ENCODE measurements at regions not wholly inside any gene's neighbourhood (a gene's known extent, or its start where the extent isn't known, plus 50 kb on each side); places are given as distances from the start of the nearest gene placed in this dataset.

DNA sequence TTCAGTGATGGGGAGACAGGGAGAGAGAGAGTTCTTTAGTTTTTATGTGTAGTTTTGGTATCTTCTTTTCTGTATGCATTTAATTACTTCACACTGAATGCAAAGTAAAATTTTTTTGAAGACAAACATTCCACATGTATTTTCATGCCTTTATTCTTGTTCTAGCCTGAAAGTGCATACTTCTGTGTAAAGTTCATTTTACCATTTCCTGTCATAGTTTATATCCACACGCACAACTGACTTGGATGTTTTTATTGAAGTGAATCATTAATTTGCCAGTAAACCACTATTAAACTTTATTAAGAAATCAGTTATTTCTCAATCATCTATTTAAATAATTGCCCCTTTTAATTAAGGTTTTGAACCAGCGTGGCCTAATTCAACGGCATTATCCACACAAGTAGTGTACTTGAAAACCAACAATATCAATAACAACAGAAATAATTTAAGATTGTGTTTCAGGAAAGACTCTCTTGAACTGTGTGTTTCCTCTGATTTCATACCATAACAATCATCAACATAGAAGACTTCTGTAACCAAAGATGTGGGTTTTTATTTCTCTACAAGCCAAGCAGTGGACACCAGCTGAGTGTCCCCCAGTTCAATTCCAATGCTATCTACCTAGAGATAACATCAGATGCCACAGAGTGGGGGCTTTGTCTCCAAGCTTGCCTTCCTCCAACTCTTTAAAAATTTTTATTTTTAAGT lies 512.7 kb upstream of the JAG1 start:
- TF ChIP-seq, protein P1, sequence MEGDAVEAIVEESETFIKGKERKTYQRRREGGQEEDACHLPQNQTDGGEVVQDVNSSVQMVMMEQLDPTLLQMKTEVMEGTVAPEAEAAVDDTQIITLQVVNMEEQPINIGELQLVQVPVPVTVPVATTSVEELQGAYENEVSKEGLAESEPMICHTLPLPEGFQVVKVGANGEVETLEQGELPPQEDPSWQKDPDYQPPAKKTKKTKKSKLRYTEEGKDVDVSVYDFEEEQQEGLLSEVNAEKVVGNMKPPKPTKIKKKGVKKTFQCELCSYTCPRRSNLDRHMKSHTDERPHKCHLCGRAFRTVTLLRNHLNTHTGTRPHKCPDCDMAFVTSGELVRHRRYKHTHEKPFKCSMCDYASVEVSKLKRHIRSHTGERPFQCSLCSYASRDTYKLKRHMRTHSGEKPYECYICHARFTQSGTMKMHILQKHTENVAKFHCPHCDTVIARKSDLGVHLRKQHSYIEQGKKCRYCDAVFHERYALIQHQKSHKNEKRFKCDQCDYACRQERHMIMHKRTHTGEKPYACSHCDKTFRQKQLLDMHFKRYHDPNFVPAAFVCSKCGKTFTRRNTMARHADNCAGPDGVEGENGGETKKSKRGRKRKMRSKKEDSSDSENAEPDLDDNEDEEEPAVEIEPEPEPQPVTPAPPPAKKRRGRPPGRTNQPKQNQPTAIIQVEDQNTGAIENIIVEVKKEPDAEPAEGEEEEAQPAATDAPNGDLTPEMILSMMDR (IDR thresholded peaks at IDR 0.05; ENCODE audit: insufficient read depth, low read length, poor library complexity, severe bottlenecking): no peak
- Histone ChIP-seq H3K4me3 (ENCODE audit: low read depth, low read length) (no peak overlapping the region), H3K27me3 (ENCODE audit: control insufficient read depth, insufficient read depth, low read length) (no peaks in the 10 kb centered on the region), H3K36me3 (ENCODE audit: control insufficient read depth, insufficient read depth, low read length) (no peaks in the 10 kb centered on the region)
- no peak for DNase-seq (ENCODE audit: low read depth)

DNA sequence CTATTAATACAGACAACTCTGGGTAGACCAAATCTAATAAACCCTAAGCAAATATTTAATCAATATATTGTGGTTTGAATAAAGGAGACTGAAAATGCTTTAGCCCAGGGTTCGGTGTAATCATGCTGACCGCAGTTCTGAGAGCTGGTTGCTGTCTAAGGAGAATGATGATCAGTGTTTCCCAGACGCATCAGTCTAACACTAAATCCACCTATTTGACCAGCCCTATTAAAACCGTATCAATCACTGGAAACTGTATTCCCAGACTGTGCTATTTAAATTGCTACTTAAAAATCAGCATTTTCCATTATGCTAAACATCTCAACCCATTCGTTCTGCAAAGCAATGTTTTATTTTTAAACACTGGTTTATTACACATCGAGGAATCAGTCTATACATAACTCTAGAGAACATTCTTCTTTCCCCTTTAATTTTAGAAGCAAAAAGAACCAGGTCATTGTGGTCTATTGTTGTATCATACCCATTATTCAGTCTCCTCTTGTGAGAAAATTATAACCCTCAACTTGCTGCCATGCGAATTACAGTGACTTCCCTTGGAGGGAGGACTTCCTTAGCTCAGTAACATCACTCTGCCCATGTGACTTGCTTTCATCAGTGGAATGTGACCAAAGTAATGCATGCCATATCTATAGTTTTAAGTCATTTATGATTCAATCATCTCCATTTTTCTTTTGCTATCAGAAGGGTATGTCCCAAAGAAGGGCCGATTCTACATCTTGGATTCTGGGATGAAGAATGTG lies 515.2 kb upstream of the JAG1 start:
- no peak overlapping the region for H3K4me3 ChIP-seq (ENCODE audit: low read depth, low read length)
- H3K36me3 ChIP-seq (ENCODE audit: control insufficient read depth, insufficient read depth, low read length): no peaks in the 10 kb centered on the region
- H3K27me3 ChIP-seq (ENCODE audit: control insufficient read depth, insufficient read depth, low read length): no peaks in the 10 kb centered on the region
- TF ChIP-seq, protein P1 (IDR thresholded peaks at IDR 0.05; ENCODE audit: insufficient read depth, low read length, poor library complexity, severe bottlenecking): no peak
- no peak for DNase-seq (ENCODE audit: low read depth)

DNA sequence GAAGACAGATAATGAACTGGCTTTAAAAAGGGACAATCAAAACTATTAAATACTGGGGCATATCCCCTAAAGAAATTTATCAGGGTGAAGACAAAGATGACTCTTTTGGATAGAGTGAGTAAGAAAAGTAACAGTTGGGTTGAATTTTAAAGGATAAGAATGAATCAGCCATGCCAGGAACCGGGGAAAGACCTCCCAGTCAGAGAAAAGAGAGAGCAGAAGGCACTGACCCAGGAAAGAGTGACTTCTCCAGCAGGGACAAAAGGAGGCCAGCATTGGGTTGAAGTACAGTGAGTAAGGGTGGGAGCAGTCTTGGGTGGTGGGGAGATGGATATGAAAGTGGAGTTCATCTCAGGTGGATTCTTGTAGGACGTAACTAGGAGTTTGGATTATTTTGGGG lies 516.9 kb upstream of the JAG1 start:
- Histone ChIP-seq H3K4me3 (ENCODE audit: low read depth, low read length) (no peak overlapping the region), H3K27me3 (ENCODE audit: control insufficient read depth, insufficient read depth, low read length) (no peaks in the 10 kb centered on the region), H3K36me3 (ENCODE audit: control insufficient read depth, insufficient read depth, low read length) (no peaks in the 10 kb centered on the region)
- TF ChIP-seq, protein P1 (IDR thresholded peaks at IDR 0.05; ENCODE audit: insufficient read depth, low read length, poor library complexity, severe bottlenecking): no peak
- DNase-seq (ENCODE audit: low read depth): no peak

DNA sequence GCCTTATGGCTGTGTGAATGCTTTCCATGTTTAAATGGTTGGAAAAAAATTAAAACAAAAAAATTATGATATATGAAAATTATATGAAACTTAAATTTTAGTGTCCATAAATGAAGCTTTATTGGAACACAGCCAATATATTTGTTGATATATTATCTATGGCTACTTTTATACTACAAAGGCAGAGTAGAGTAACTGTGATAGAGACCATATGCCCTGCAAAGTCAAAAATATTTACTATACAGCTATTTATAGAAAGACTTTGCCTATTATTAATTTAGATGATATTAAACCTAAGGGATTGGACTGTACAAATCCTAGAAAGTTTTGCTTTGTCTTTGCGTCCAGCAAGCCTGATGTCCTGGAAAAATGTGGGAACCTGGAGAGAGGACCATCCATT lies 518.3 kb upstream of the JAG1 start:
- no peak for DNase-seq (ENCODE audit: low read depth)
- H3K4me3 ChIP-seq (ENCODE audit: low read depth, low read length): no peak overlapping the region
- H3K27me3 ChIP-seq (ENCODE audit: control insufficient read depth, insufficient read depth, low read length): no peaks in the 10 kb centered on the region
- TF ChIP-seq, protein P1 (IDR thresholded peaks at IDR 0.05; ENCODE audit: insufficient read depth, low read length, poor library complexity, severe bottlenecking): no peak
- no peaks in the 10 kb centered on the region for H3K36me3 ChIP-seq (ENCODE audit: control insufficient read depth, insufficient read depth, low read length)

DNA sequence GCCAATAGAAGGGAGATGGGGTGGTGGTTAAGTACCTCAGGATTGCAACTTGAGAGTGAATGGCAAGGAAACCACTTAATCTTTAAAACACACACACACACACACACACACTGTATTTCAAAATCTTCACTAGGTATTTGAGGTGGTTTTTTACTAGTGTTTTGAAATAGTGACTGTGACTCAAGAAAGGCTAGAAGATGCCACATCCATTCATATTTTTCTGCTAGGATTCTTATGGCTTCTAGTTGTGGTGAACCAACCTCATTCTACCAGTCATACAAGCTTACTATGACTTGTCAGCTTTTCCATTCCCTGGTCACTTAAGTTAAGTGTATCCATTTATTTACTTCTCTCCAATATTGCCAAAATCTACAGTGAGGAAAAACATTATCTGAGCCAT lies 519.4 kb upstream of the JAG1 start:
- TF ChIP-seq, protein P1 (IDR thresholded peaks at IDR 0.05; ENCODE audit: insufficient read depth, low read length, poor library complexity, severe bottlenecking): no peak
- H3K36me3 ChIP-seq (ENCODE audit: control insufficient read depth, insufficient read depth, low read length): no peaks in the 10 kb centered on the region
- no peak overlapping the region for H3K4me3 ChIP-seq (ENCODE audit: low read depth, low read length)
- no peaks in the 10 kb centered on the region for H3K27me3 ChIP-seq (ENCODE audit: control insufficient read depth, insufficient read depth, low read length)
- no peak for DNase-seq (ENCODE audit: low read depth)
